K562 (cell line): ENCODE measurements at regions not wholly inside any gene's neighbourhood (a gene's known extent, or its start where the extent isn't known, plus 50 kb on each side); places are given as distances from the start of the nearest gene placed in this dataset.

Experiments
- ATAC-seq: fragments of 200-7000 bp; cut with Tn5 transposase; 3 replicates; pipeline ENCODE4 v1.9.1; 2020; ENCODE audit warnings: moderate library complexity
- BruUV-seq: library from RNA; stranded (reverse); fragments of 400-500 nt; replicated peaks from 2 replicates; lab custom pipeline; 2021; lab: Mats Ljungman, UMichigan
- CTCF ChIA-PET: fragments of 300-600 bp; formaldehyde crosslinking; extraction: SDS; loops from one replicate; lab custom pipeline; 2021; ENCODE audit warnings: low intra/inter-chr PET ratio; lab: Yijun Ruan, JAX
- POLR2A ChIA-PET: fragments of 300-600, 350-650 bp; sonication (Branson Sonifier 250); formaldehyde crosslinking; extraction: SDS; loops from one replicate; lab custom pipeline; 2021; ENCODE audit warnings: antibody characterized with exemption, inconsistent platforms; lab: Yijun Ruan, JAX
- DNase-seq, 4 experiments: peaks; one replicate each; pipeline versions ENCODE4 v3.0.0 to v3.0.0-alpha.2; 2011 to 2018; ENCODE audit warnings: low spot score in 3 of 4, mixed read lengths in 3 of 4; ENCODE audit errors: extremely low read depth in 1 of 4
- FAIRE-seq: peaks from 2 replicates; lab custom pipeline; 2011; peaks lifted over from hg19 to GRCh38; lab: Jason Lieb, UNC
- H2AFZ ChIP-seq: 2 replicates; pipeline ENCODE4 v1.6.0; 2011; ENCODE audit warnings: low read depth, low read length, control low read depth, inconsistent platforms
- H3K27ac ChIP-seq: fragments of 200-600 bp; 3 replicates; pipeline ENCODE4 v1.8.0; 2011; ENCODE audit warnings: low read depth, mild to moderate bottlenecking, control low read depth, inconsistent platforms, low read length, moderate library complexity, mixed read lengths; ENCODE audit errors: extremely low read depth
- H3K27me3 ChIP-seq, 2 experiments: fragments of 300-600 bp in 1 of 2; 2 replicates in 1 of 2; 3 replicates in 1 of 2; pipeline versions ENCODE4 v1.6.0 to v1.8.0; 2011; ENCODE audit warnings: inconsistent platforms in 2 of 2, low read length in 2 of 2, mild to moderate bottlenecking in 1 of 2, mixed read lengths in 1 of 2, moderate library complexity in 1 of 2; ENCODE audit not compliant: control insufficient read depth in 2 of 2, insufficient read depth in 2 of 2
- H3K36me3 ChIP-seq: fragments of 300-600 bp; 3 replicates; pipeline ENCODE4 v1.8.0; 2011; ENCODE audit warnings: mild to moderate bottlenecking, low read length, inconsistent platforms; ENCODE audit not compliant: control insufficient read depth, insufficient read depth
- H3K4me1 ChIP-seq, 2 experiments: fragments of 200-600 bp in 1 of 2; replicated peaks in 1 of 2; 2 replicates in 1 of 2; 3 replicates in 1 of 2; pipeline versions ENCODE4 v1.5.1 to v1.8.0; 2011; ENCODE audit warnings: inconsistent platforms in 2 of 2, low read length in 2 of 2, mild to moderate bottlenecking in 1 of 2, mixed read lengths in 1 of 2, moderate library complexity in 1 of 2; ENCODE audit not compliant: control insufficient read depth in 2 of 2, insufficient read depth in 2 of 2
- H3K4me2 ChIP-seq: 2 replicates; pipeline ENCODE4 v1.6.1; 2011; ENCODE audit warnings: low read length, control low read depth, inconsistent platforms, mixed read lengths; ENCODE audit not compliant: insufficient read depth
- H3K4me3 ChIP-seq: fragments of 200-600 bp; sonication (generic), shearing (Covaris generic); 2 replicates; pipeline ENCODE4 v1.5.1; 2016; ENCODE audit warnings: control low read depth, inconsistent platforms
- H3K79me2 ChIP-seq: fragments of 200-600 bp; 3 replicates; pipeline ENCODE4 v1.8.0; 2011; ENCODE audit warnings: low read length, inconsistent platforms; ENCODE audit not compliant: control insufficient read depth, insufficient read depth
- H3K9ac ChIP-seq, 2 experiments: 2 replicates each; pipeline versions ENCODE4 v1.6.0 to v1.6.1; 2011; ENCODE audit warnings: low read depth in 2 of 2, low read length in 2 of 2, control low read depth in 1 of 2, inconsistent platforms in 1 of 2, mild to moderate bottlenecking in 1 of 2, mixed read lengths in 1 of 2; ENCODE audit not compliant: insufficient read depth in 1 of 2
- H3K9me1 ChIP-seq: one replicate; pipeline ENCODE4 v1.6.0; 2011; ENCODE audit warnings: inconsistent platforms, mild to moderate bottlenecking, low read length, moderate library complexity; ENCODE audit not compliant: control insufficient read depth, insufficient read depth
- H3K9me3 ChIP-seq: replicated peaks from 2 replicates; pipeline ENCODE4 v1.5.1; 2011; ENCODE audit warnings: low read depth, low read length, inconsistent platforms; ENCODE audit not compliant: control insufficient read depth, insufficient read depth
- H4K20me1 ChIP-seq: replicated peaks from 2 replicates; pipeline ENCODE4 v1.6.1; 2011; ENCODE audit warnings: low read length, inconsistent platforms, mixed read lengths; ENCODE audit not compliant: control insufficient read depth, insufficient read depth
- GTF2A2 ChIP-seq: IDR thresholded peaks from 2 replicates; pipeline ENCODE4 v1.6.1; 2016; ENCODE audit warnings: mild to moderate bottlenecking, missing genetic modification characterization, missing compliant biosample characterization
- KAT2B ChIP-seq: IDR thresholded peaks from one replicate; pipeline ENCODE4 v1.6.1; 2012; ENCODE audit warnings: low read depth, mild to moderate bottlenecking, control low read depth, inconsistent platforms, low read length, moderate library complexity
- KDM2B ChIP-seq: fragments of 250-450 bp; sonication (Bioruptor Pico); IDR thresholded peaks from 2 replicates; pipeline ENCODE4 v1.8.0; 2021; ENCODE audit warnings: mild to moderate bottlenecking, moderate library complexity
- PREB ChIP-seq: sonication (generic); formaldehyde crosslinking; IDR thresholded peaks from 2 replicates; pipeline ENCODE4 v1.8.1; 2023; ENCODE audit warnings: mild to moderate bottlenecking, missing genetic modification reagents
- WGBS: fragments of 100-300 bp; shearing (Covaris generic); methylation state at CpG from one replicate; pipeline ENCODE4 v1.1.6; 2016; ENCODE audit warnings: low coverage, mixed read lengths; ENCODE audit not compliant: insufficient coverage; ENCODE audit errors: missing lambda C conversion rate; 5-methylcytosine and 5-hydroxymethylcytosine counted together
- in situ Hi-C: fragments of 300-500 bp; cut with MboI; formaldehyde crosslinking; loops from 4 replicates; pipeline ENCODE4 v1.15.0; 2018; ENCODE audit warnings: inconsistent platforms, mixed read lengths
- intact Hi-C: fragments of 100-400 bp; cut with micrococcal nuclease; formaldehyde crosslinking; loops from 2 replicates; pipeline ENCODE4 v1.14.2; 2022

- TF ChIP-seq PREB (CRISPR knock-in tag) (no peak), KDM2B (no peak), KAT2B (no peak)
- TF ChIP-seq, all 486 proteins: peak for 0
- FAIRE-seq (no peak), ATAC-seq (no peak), DNase-seq (no peak)
- H3K79me2 ChIP-seq = no peaks in the 10 kb centered on the region
- no peak overlapping the region for H3K27ac ChIP-seq
- CTCF ChIA-PET = no interaction called here
- H3K9me3 ChIP-seq = no peaks in the 10 kb centered on the region
- no peaks in the 10 kb centered on the region for H3K27me3 ChIP-seq
- no peak overlapping the region for H3K4me3 ChIP-seq
- H2AFZ ChIP-seq = no peak overlapping the region
- H3K9me1 ChIP-seq = no peaks in the 10 kb centered on the region
- no peak overlapping the region for H3K4me2 ChIP-seq
- no peak overlapping the region for H3K9ac ChIP-seq
- H3K4me1 ChIP-seq = no peaks in the 10 kb centered on the region
- in situ Hi-C loops (no loop called here), intact Hi-C loops (no loop called here)
- no TSS peak for BruUV-seq
- no peaks in the 10 kb centered on the region for H4K20me1 ChIP-seq
- POLR2A ChIA-PET = no interaction called here
- WGBS = 0% methylated on average over 5 of the region's 5 CpGs
- H3K36me3 ChIP-seq = no peaks in the 10 kb centered on the region
These were observed 861.6 kb downstream of the CBLN2 start for GRCh38 chr18:71682591-71682990.

- no peaks in the 10 kb centered on the region for H3K27me3 ChIP-seq
- no peaks in the 10 kb centered on the region for H3K36me3 ChIP-seq
- in situ Hi-C loops (no loop called here), intact Hi-C loops (no loop called here)
- DNase-seq (no peak), ATAC-seq (no peak), FAIRE-seq (no peak)
- BruUV-seq = no TSS peak
- no peaks in the 10 kb centered on the region for H3K9me3 ChIP-seq
- no peaks in the 10 kb centered on the region for H3K4me1 ChIP-seq
- POLR2A ChIA-PET = no interaction called here
- no peak overlapping the region for H3K4me3 ChIP-seq
- H3K9me1 ChIP-seq = no peaks in the 10 kb centered on the region
- 0% methylated on average over 2 of the region's 2 CpGs for WGBS
- no peak for TF ChIP-seq GTF2A2 (tag)
- no peaks in the 10 kb centered on the region for H4K20me1 ChIP-seq
- CTCF ChIA-PET = no interaction called here
- no peak overlapping the region for H3K27ac ChIP-seq
- no peak overlapping the region for H3K4me2 ChIP-seq
- no peak overlapping the region for H3K9ac ChIP-seq
- no peak overlapping the region for H2AFZ ChIP-seq
- H3K79me2 ChIP-seq = no peaks in the 10 kb centered on the region
These were observed 866.0 kb downstream of the CBLN2 start for GRCh38 chr18:71678144-71678543.
